PC-9 (cell line): ENCODE measurements at regions not wholly inside any gene's neighbourhood (a gene's known extent, or its start where the extent isn't known, plus 50 kb on each side); places are given as distances from the start of the nearest gene placed in this dataset.

Experiments
- BruUV-seq: library from RNA; stranded (reverse); fragments of 400-500 nt; replicated peaks from 2 replicates; lab custom pipeline; 2021; lab: Mats Ljungman, UMichigan
- CTCF ChIA-PET: fragments of 300-600 bp; sonication (Branson Sonifier 250); formaldehyde crosslinking; loops from one replicate; lab custom pipeline; 2022; ENCODE audit warnings: antibody characterized with exemption; lab: Charles Lee
- POLR2A ChIA-PET: fragments of 300-600 bp; sonication (Branson Sonifier 250); formaldehyde crosslinking; loops from one replicate; lab custom pipeline; 2022; ENCODE audit warnings: antibody characterized with exemption; ENCODE audit not compliant: unreplicated experiment; lab: Charles Lee
- DNase-seq, 2 experiments: peaks; one replicate each; pipeline versions ENCODE4 v3.0.0 to v3.0.0-alpha.2; 2015 to 2022; ENCODE audit warnings: mixed read lengths in 1 of 2
- H2AFZ ChIP-seq: fragments of 200-600 bp; sonication (generic); 2 replicates; pipeline ENCODE4 v1.8.1; 2017; ENCODE audit warnings: antibody characterized with exemption
- H3F3A ChIP-seq: fragments of 200-600 bp; sonication (generic); 2 replicates; pipeline ENCODE4 v1.8.1; 2017; ENCODE audit warnings: antibody characterized with exemption, mild to moderate bottlenecking, low read depth; ENCODE audit not compliant: insufficient read depth
- H3K27ac ChIP-seq: fragments of 200-600 bp; sonication (generic); 2 replicates; pipeline ENCODE4 v1.6.1; 2016; ENCODE audit warnings: mixed run types
- H3K27me3 ChIP-seq: fragments of 200-600 bp; sonication (generic); 2 replicates; pipeline ENCODE4 v1.6.1; 2016; ENCODE audit warnings: low read depth, mixed run types; ENCODE audit not compliant: insufficient read depth
- H3K36me3 ChIP-seq: fragments of 200-600 bp; sonication (generic); 2 replicates; pipeline ENCODE4 v1.6.1; 2016; ENCODE audit warnings: low read depth, mixed run types
- H3K4me1 ChIP-seq: fragments of 200-600 bp; sonication (generic); replicated peaks from 2 replicates; pipeline ENCODE4 v1.6.1; 2016; ENCODE audit warnings: mixed run types; ENCODE audit not compliant: insufficient read depth
- H3K4me2 ChIP-seq: fragments of 200-600 bp; sonication (generic); 2 replicates; pipeline ENCODE4 v1.6.1; 2017; ENCODE audit warnings: mixed run types
- H3K4me3 ChIP-seq: fragments of 200-600 bp; sonication (generic); 2 replicates; pipeline ENCODE4 v1.6.1; 2016; ENCODE audit warnings: mixed run types
- H3K79me2 ChIP-seq: fragments of 200-600 bp; sonication (generic); 2 replicates; pipeline ENCODE4 v1.6.1; 2017; ENCODE audit warnings: low read depth, mixed run types
- H3K9me2 ChIP-seq: fragments of 200-600 bp; sonication (generic); 2 replicates; pipeline ENCODE4 v1.8.1; 2017; ENCODE audit warnings: mild to moderate bottlenecking; ENCODE audit not compliant: insufficient read depth
- H3K9me3 ChIP-seq: fragments of 200-600 bp; sonication (generic); 2 replicates; pipeline ENCODE4 v1.8.1; 2016; ENCODE audit warnings: low read depth; ENCODE audit not compliant: insufficient read depth
- H4K20me1 ChIP-seq: fragments of 200-600 bp; sonication (generic); 2 replicates; pipeline ENCODE4 v1.8.1; 2017; ENCODE audit not compliant: insufficient read depth
- CTCF ChIP-seq: fragments of 200-600 bp; sonication (generic); conservative IDR thresholded peaks from 2 replicates; pipeline ENCODE4 v1.6.1; 2017; ENCODE audit warnings: mixed run types, antibody characterized with exemption, mild to moderate bottlenecking, moderate library complexity
- EZH2 ChIP-seq: fragments of 200-600 bp; sonication (generic); IDR thresholded peaks from 2 replicates; pipeline ENCODE4 v1.8.0; 2017; ENCODE audit warnings: antibody characterized with exemption, low read depth
- intact Hi-C: fragments of 100-400 bp; cut with micrococcal nuclease; formaldehyde crosslinking; loops from one replicate; pipeline ENCODE4 v1.10.0; 2022; ENCODE audit not compliant: unreplicated experiment

GRCh38 chr20:62550087-62550632 lies 74.4 kb upstream of the GATA5 start:
- H2AFZ ChIP-seq, result no peak overlapping the region
- H4K20me1 ChIP-seq, result peaks cover 7% of the 10 kb centered on the region; the same call in 1 of the 2 replicates
- no peak overlapping the region for H3K4me3 ChIP-seq
- no peaks in the 10 kb centered on the region for H3K4me1 ChIP-seq
- TF ChIP-seq EZH2 (peak; percentile 88), CTCF (no peak)
- H3F3A ChIP-seq, result no peaks in the 10 kb centered on the region
- no peak overlapping the region for H3K27ac ChIP-seq
- H3K27me3 ChIP-seq, result peaks cover 97% of the 10 kb centered on the region
- ChIA-PET CTCF (no interaction called here), POLR2A (no interaction called here)
- H3K79me2 ChIP-seq, result no peaks in the 10 kb centered on the region
- no peaks in the 10 kb centered on the region for H3K9me3 ChIP-seq
- BruUV-seq, result no TSS peak
- no peaks in the 10 kb centered on the region for H3K9me2 ChIP-seq
- H3K4me2 ChIP-seq, result no peak overlapping the region
- intact Hi-C loops, result no loop called here
- no peak for DNase-seq
- H3K36me3 ChIP-seq, result no peaks in the 10 kb centered on the region

GRCh38 chr20:62551407-62552323 lies 75.9 kb upstream of the GATA5 start:
- ChIA-PET CTCF (interaction anchor here (0.7 kb wide), 1 partner anchor 97 kb away, joined by 6 read pairs; no protein-coding TSS in a partner anchor), POLR2A (interaction anchor here (0.5 to 0.6 kb wide), 2 partner anchors 11 to 62 kb away, joined by 3 read pairs; no protein-coding TSS in a partner anchor)
- no peaks in the 10 kb centered on the region for H3K9me3 ChIP-seq
- no peaks in the 10 kb centered on the region for H3K4me1 ChIP-seq
- no peaks in the 10 kb centered on the region for H3F3A ChIP-seq
- no peaks in the 10 kb centered on the region for H3K9me2 ChIP-seq
- no peak overlapping the region for H3K4me3 ChIP-seq
- no peak overlapping the region for H2AFZ ChIP-seq
- intact Hi-C loops, result no loop called here
- peaks cover 97% of the 10 kb centered on the region for H3K27me3 ChIP-seq
- no peaks in the 10 kb centered on the region for H3K79me2 ChIP-seq
- no peaks in the 10 kb centered on the region for H3K36me3 ChIP-seq
- no peak overlapping the region for H3K27ac ChIP-seq
- BruUV-seq, result no TSS peak
- DNase-seq, result no peak
- no peak overlapping the region for H3K4me2 ChIP-seq
- peaks cover 7% of the 10 kb centered on the region; the same call in 1 of the 2 replicates for H4K20me1 ChIP-seq
- peak; percentile 89; the same call in 1 of the 2 replicates for TF ChIP-seq EZH2
- TF ChIP-seq CTCF, result no peak

GRCh38 chr20:62552613-62553012 lies 76.8 kb upstream of the GATA5 start:
- H3K36me3 ChIP-seq, result no peaks in the 10 kb centered on the region
- peaks cover 7% of the 10 kb centered on the region; the same call in 1 of the 2 replicates for H4K20me1 ChIP-seq
- no peak for DNase-seq
- H3K4me2 ChIP-seq, result no peak overlapping the region
- H3F3A ChIP-seq, result no peaks in the 10 kb centered on the region
- intact Hi-C loops, result no loop called here
- no peak overlapping the region for H3K27ac ChIP-seq
- CTCF ChIA-PET, result no interaction called here
- TF ChIP-seq EZH2, result no peak
- no peak for TF ChIP-seq CTCF
- H2AFZ ChIP-seq, result no peak overlapping the region
- H3K4me3 ChIP-seq, result no peak overlapping the region
- peaks cover 96% of the 10 kb centered on the region for H3K27me3 ChIP-seq
- no peaks in the 10 kb centered on the region for H3K9me3 ChIP-seq
- POLR2A ChIA-PET, result no interaction called here
- no peaks in the 10 kb centered on the region for H3K9me2 ChIP-seq
- no TSS peak for BruUV-seq
- H3K79me2 ChIP-seq, result no peaks in the 10 kb centered on the region
- H3K4me1 ChIP-seq, result peaks cover 5% of the 10 kb centered on the region; the same call in 1 of the 2 replicates
